ENCODE measurements at regions not wholly inside any gene's neighbourhood (a gene's known extent, or its start where the extent isn't known, plus 50 kb on each side); places are given as distances from the start of the nearest gene placed in this dataset.

GRCh38 chr10:3414667-3415023 lies 242.1 kb upstream of the PITRM1 start:
- no peaks in the 10 kb centered on the region for H3F3A ChIP-seq (ENCODE audit: insufficient read depth, low read length)
- no peak overlapping the region for H3K4me2 ChIP-seq (ENCODE audit: low read length)
- no peaks in the 10 kb centered on the region for H4K20me1 ChIP-seq (ENCODE audit: insufficient read depth, low read length)
- H3K9ac ChIP-seq (ENCODE audit: low read length) = no peak overlapping the region
- no peak overlapping the region for H3K27ac ChIP-seq (ENCODE audit: low read depth, low read length, poor library complexity, severe bottlenecking)
- H3K36me3 ChIP-seq (ENCODE audit: insufficient read depth, low read length) = no peaks in the 10 kb centered on the region
- no peaks in the 10 kb centered on the region for H3K79me2 ChIP-seq (ENCODE audit: insufficient read depth, low read length)
- no peaks in the 10 kb centered on the region for H3K27me3 ChIP-seq (ENCODE audit: insufficient read depth, low read length)
- H3K4me3 ChIP-seq (ENCODE audit: low read depth, low read length, poor library complexity, severe bottlenecking) = no peak overlapping the region
- no peak overlapping the region for H2AFZ ChIP-seq (ENCODE audit: low read length)
- H3K9me2 ChIP-seq (ENCODE audit: low read depth, low read length) = no peaks in the 10 kb centered on the region
- TF ChIP-seq EZH2 (IDR thresholded peaks at IDR 0.05; ENCODE audit: borderline replicate concordance, low read length) (no peak), CTCF (IDR thresholded peaks at IDR 0.05; ENCODE audit: low read length) (no peak)
- no peaks in the 10 kb centered on the region for H3K9me3 ChIP-seq (ENCODE audit: low read length)
- no peaks in the 10 kb centered on the region for H3K4me1 ChIP-seq (ENCODE audit: insufficient read depth, low read length, severe bottlenecking)

GRCh38 chr10:3413937-3414666 lies 241.5 kb upstream of the PITRM1 start:
- Histone ChIP-seq H2AFZ (ENCODE audit: low read length) (no peak overlapping the region), H3K9me2 (ENCODE audit: low read depth, low read length) (no peaks in the 10 kb centered on the region), H3K4me3 (ENCODE audit: low read depth, low read length, poor library complexity, severe bottlenecking) (no peak overlapping the region), H3K36me3 (ENCODE audit: insufficient read depth, low read length) (no peaks in the 10 kb centered on the region), H3K27me3 (ENCODE audit: insufficient read depth, low read length) (no peaks in the 10 kb centered on the region), H3K4me1 (ENCODE audit: insufficient read depth, low read length, severe bottlenecking) (no peaks in the 10 kb centered on the region), H3F3A (ENCODE audit: insufficient read depth, low read length) (no peaks in the 10 kb centered on the region), H3K9ac (ENCODE audit: low read length) (no peak overlapping the region), H3K79me2 (ENCODE audit: insufficient read depth, low read length) (no peaks in the 10 kb centered on the region), H4K20me1 (ENCODE audit: insufficient read depth, low read length) (no peaks in the 10 kb centered on the region), H3K27ac (ENCODE audit: low read depth, low read length, poor library complexity, severe bottlenecking) (no peak overlapping the region), H3K9me3 (ENCODE audit: low read length) (no peaks in the 10 kb centered on the region), H3K4me2 (ENCODE audit: low read length) (no peak overlapping the region)
- TF ChIP-seq EZH2 (IDR thresholded peaks at IDR 0.05; ENCODE audit: borderline replicate concordance, low read length) (no peak), CTCF (IDR thresholded peaks at IDR 0.05; ENCODE audit: low read length) (no peak)

DNA sequence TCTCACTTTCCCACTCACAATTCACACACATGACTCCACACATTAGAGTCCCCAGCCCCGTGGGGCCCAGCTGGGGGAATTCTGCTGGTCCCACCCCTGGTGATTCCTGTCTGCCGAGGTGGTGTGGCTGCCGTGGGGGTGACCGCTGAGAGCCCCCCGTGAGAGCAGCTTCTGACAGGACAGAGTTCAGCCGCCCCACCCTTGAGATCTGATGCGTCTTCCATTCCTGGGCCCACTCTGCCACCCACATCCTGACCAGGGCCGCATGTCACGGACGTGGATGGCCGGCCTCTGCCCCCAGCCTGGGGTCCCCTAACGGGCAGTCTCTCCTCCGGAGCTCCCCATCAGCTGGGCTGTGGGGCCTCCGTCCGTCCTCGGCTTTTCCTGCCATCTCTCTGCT lies 240.1 kb upstream of the PITRM1 start:
- Histone ChIP-seq H3K27ac (ENCODE audit: low read depth, low read length, poor library complexity, severe bottlenecking) (no peak overlapping the region), H3K9me3 (ENCODE audit: low read length) (no peaks in the 10 kb centered on the region), H3K79me2 (ENCODE audit: insufficient read depth, low read length) (no peaks in the 10 kb centered on the region), H3K9me2 (ENCODE audit: low read depth, low read length) (no peaks in the 10 kb centered on the region), H3K27me3 (ENCODE audit: insufficient read depth, low read length) (no peaks in the 10 kb centered on the region), H3F3A (ENCODE audit: insufficient read depth, low read length) (no peaks in the 10 kb centered on the region), H3K4me2 (ENCODE audit: low read length) (no peak overlapping the region), H2AFZ (ENCODE audit: low read length) (no peak overlapping the region), H4K20me1 (ENCODE audit: insufficient read depth, low read length) (no peaks in the 10 kb centered on the region), H3K9ac (ENCODE audit: low read length) (no peak overlapping the region), H3K4me1 (ENCODE audit: insufficient read depth, low read length, severe bottlenecking) (no peaks in the 10 kb centered on the region), H3K36me3 (ENCODE audit: insufficient read depth, low read length) (no peaks in the 10 kb centered on the region), H3K4me3 (ENCODE audit: low read depth, low read length, poor library complexity, severe bottlenecking) (no peak overlapping the region)
- TF ChIP-seq EZH2 (IDR thresholded peaks at IDR 0.05; ENCODE audit: borderline replicate concordance, low read length) (no peak), CTCF (IDR thresholded peaks at IDR 0.05; ENCODE audit: low read length) (no peak)
